Stomach (tissue), 8 donors: ENCODE measurements at regions not wholly inside any gene's neighbourhood (a gene's known extent, or its start where the extent isn't known, plus 50 kb on each side); places are given as distances from the start of the nearest gene placed in this dataset.

Source experiments
- DNase-seq, 2 donors: peaks; one replicate each; pipeline versions ENCODE4 v3.0.0 to v3.0.0-alpha.2; 2013 to 2019
- H3K27ac ChIP-seq, 5 donors: fragments of 200-600 bp in 4 of 5; sonication (generic) in 4 of 5; one replicate each; pipeline ENCODE4 v1.5.1; 2013 to 2019; ENCODE audit warnings: mild to moderate bottlenecking in 1 of 5, moderate library complexity in 1 of 5
- H3K27me3 ChIP-seq, 3 donors: fragments of 200-600 bp; sonication (generic); one replicate each; pipeline ENCODE4 v1.5.1; 2017 to 2019; ENCODE audit warnings: mixed run types in 1 of 3
- H3K36me3 ChIP-seq, 4 donors: fragments of 200-600 bp; sonication (generic); 1 replicate in 3 of 4; 2 replicates in 1 of 4; pipeline ENCODE4 v1.5.1; 2016 to 2019
- H3K4me1 ChIP-seq, 4 donors: fragments of 200-600 bp; sonication (generic); one replicate each; pipeline ENCODE4 v1.5.1; 2016 to 2019
- H3K4me3 ChIP-seq, 4 donors: fragments of 200-600 bp; sonication (generic) in 3 of 4; one replicate each; pipeline ENCODE4 v1.5.1; 2016 to 2019; ENCODE audit warnings: mild to moderate bottlenecking in 1 of 4
- H3K9me3 ChIP-seq, 4 donors: fragments of 200-600 bp; sonication (generic); one replicate each; pipeline ENCODE4 v1.5.1; 2016 to 2019
- EP300 ChIP-seq: sonication (generic); formaldehyde crosslinking; IDR thresholded peaks from one replicate; pipeline ENCODE4 v1.6.1; 2017; ENCODE audit warnings: antibody characterized with exemption
- POLR2A ChIP-seq, 4 donors: fragments of 450-650 bp; IDR thresholded peaks; one replicate each; pipeline ENCODE4 v1.6.1; 2016; ENCODE audit warnings: antibody characterized with exemption in 4 of 4, control low read depth in 2 of 4, mild to moderate bottlenecking in 1 of 4, moderate library complexity in 1 of 4
- POLR2AphosphoS5 ChIP-seq, 3 donors: sonication (generic); formaldehyde crosslinking; IDR thresholded peaks; one replicate each; pipeline ENCODE4 v1.6.1; 2016; ENCODE audit warnings: antibody characterized with exemption in 3 of 3
- WGBS, 5 donors: extraction: QIAGEN DNeasy Blood & Tissue Kit in 3 of 5; methylation state at CpG; one replicate each; pipeline versions ENCODE4 v1.1.5 to v1.1.7; 2013 to 2018; 5-methylcytosine and 5-hydroxymethylcytosine counted together
- intact Hi-C: fragments of 100-400 bp; cut with DNase I; formaldehyde crosslinking; loops from one replicate; pipeline ENCODE4 v1.15.1; 2023; ENCODE audit warnings: low total_unique reads
- TF ChIP-seq, protein P1 (sequence below), 7 experiments: fragments of 450-650 bp in 4 of 7; fragments of 200-600 bp in 3 of 7; sonication (generic) in 3 of 7; IDR thresholded peaks; one replicate each; pipeline ENCODE4 v1.5.1; 2016 to 2019; ENCODE audit warnings: antibody characterized with exemption in 7 of 7, control low read depth in 2 of 7, mild to moderate bottlenecking in 1 of 7
- donor health status: healthy with polysubstance abuse.
- donor health status: Bipolar disorder and iron deficiency.
- donor health status: healthy.

DNA sequence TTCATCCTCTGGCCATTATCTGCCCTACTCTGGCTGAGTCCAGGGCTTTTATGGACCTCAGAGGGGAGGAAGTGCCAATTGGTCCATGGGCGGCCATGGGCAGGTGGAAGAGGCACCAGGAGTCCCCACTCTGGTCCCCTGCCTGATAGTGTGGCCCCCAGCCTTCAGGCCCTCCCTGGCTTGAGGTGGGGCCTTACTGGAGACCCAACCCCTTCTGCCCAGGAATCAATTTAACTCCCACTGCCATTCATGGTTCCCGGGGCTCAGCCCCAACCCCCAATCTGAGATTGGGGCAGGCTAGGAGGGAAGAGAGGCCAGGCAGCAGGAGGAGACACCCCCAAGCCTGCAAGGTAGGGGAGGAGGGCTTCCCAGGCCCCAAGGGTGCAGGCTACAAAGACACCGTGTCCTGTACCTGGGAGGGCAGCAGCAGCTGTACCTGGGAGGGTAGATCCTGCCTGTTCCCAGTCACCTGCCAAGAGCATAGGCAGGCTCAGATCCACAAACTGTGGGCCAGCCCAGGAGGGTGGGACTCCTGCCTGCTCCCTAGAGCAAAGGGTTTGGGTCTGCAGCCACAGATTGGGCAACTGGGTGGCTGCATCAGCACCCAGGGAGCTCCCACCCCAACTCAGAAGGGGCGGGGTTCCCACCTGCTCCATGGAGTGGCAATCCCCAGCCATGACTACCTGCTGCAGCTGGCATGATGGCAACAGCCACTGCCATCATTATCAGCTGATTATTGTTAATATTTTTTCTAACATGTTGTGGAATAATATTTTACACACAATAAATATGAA lies 1044.1 kb upstream of the B3GALT2 start:
- Histone ChIP-seq H3K4me3 (no peak overlapping the region), H3K9me3 (no peaks in the 10 kb centered on the region), H3K36me3 (no peaks in the 10 kb centered on the region), H3K27ac (no peak overlapping the region), H3K27me3 (peaks cover 0 to 8% (median 0%) of the 10 kb centered on the region in 3 donors), H3K4me1 (peaks cover 0 to 16% (median 0%) of the 10 kb centered on the region in 4 donors)
- 70 to 95% (median 92%) methylated on average over 3 to 4 of the region's 4 CpGs for WGBS, 5 donors
- intact Hi-C loops = no loop called here
- TF ChIP-seq, protein P1, sequence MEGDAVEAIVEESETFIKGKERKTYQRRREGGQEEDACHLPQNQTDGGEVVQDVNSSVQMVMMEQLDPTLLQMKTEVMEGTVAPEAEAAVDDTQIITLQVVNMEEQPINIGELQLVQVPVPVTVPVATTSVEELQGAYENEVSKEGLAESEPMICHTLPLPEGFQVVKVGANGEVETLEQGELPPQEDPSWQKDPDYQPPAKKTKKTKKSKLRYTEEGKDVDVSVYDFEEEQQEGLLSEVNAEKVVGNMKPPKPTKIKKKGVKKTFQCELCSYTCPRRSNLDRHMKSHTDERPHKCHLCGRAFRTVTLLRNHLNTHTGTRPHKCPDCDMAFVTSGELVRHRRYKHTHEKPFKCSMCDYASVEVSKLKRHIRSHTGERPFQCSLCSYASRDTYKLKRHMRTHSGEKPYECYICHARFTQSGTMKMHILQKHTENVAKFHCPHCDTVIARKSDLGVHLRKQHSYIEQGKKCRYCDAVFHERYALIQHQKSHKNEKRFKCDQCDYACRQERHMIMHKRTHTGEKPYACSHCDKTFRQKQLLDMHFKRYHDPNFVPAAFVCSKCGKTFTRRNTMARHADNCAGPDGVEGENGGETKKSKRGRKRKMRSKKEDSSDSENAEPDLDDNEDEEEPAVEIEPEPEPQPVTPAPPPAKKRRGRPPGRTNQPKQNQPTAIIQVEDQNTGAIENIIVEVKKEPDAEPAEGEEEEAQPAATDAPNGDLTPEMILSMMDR (IDR thresholded peaks at IDR 0.05) = no peak
- TF ChIP-seq POLR2A (IDR thresholded peaks at IDR 0.05) = no peak
- TF ChIP-seq POLR2AphosphoS5 (IDR thresholded peaks at IDR 0.05) = no peak
- no peak for TF ChIP-seq EP300
- DNase-seq = no peak

DNA sequence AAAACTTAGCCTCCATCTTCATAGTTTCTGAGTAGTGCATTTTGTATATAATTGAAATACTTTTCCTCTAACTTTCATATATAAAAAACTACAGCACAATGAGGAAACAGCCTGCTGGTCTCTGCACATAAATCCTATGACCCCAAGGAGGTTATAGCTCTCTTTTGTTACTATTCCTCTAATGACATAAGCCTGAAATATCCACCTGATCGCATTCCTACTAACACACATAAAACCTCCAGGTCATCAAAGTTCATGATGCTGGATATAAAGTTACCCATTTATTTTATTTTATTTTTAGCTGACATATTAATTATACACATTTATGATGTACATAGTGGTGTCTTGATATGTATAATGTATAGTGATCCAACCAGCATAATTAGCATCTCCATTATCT lies 1042.0 kb upstream of the B3GALT2 start:
- no peak for DNase-seq
- intact Hi-C loops = no loop called here
- Histone ChIP-seq H3K36me3 (no peaks in the 10 kb centered on the region), H3K27ac (no peak overlapping the region), H3K27me3 (peaks cover 0 to 8% (median 0%) of the 10 kb centered on the region in 3 donors), H3K4me3 (no peak overlapping the region), H3K4me1 (peaks cover 0 to 12% (median 0%) of the 10 kb centered on the region in 4 donors), H3K9me3 (no peaks in the 10 kb centered on the region)
- TF ChIP-seq POLR2A (IDR thresholded peaks at IDR 0.05) (no peak), EP300 (no peak), POLR2AphosphoS5 (IDR thresholded peaks at IDR 0.05) (no peak)
- TF ChIP-seq, protein P1 (IDR thresholded peaks at IDR 0.05) = no peak
- WGBS, 5 donors = 82 to 93% (median 85%) methylated on average over 1 of the region's 1 CpG

DNA sequence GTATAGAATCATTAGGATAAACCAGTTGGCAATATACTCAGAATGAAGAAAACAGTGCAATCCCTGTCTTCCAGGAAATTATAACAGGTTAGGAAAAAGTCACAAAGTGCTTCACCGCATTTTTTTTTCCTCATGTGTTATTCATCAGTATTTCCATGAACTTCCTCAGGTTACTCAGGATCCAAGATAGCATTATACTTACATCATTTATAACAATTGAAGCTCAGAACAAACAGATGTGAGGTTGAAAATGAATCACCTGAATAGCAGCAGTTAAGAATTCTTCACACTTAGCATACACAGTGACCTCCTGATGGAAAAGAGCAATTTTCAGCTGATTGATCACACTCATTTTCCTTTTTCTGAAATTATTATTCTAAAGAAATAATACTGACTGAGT lies 1040.7 kb upstream of the B3GALT2 start:
- no peak for TF ChIP-seq POLR2A (IDR thresholded peaks at IDR 0.05)
- no peak for TF ChIP-seq EP300
- TF ChIP-seq, protein P1 (IDR thresholded peaks at IDR 0.05) = no peak
- TF ChIP-seq POLR2AphosphoS5 (IDR thresholded peaks at IDR 0.05) = no peak
- Histone ChIP-seq H3K9me3 (no peaks in the 10 kb centered on the region), H3K27ac (no peak overlapping the region), H3K27me3 (peaks cover 0 to 8% (median 0%) of the 10 kb centered on the region in 3 donors), H3K4me3 (no peak overlapping the region), H3K36me3 (no peaks in the 10 kb centered on the region), H3K4me1 (peaks cover 0 to 3% (median 0%) of the 10 kb centered on the region in 4 donors)
- WGBS, 5 donors = 76 to 92% (median 83%) methylated on average over 1 of the region's 1 CpG
- intact Hi-C loops = no loop called here
- no peak for DNase-seq

DNA sequence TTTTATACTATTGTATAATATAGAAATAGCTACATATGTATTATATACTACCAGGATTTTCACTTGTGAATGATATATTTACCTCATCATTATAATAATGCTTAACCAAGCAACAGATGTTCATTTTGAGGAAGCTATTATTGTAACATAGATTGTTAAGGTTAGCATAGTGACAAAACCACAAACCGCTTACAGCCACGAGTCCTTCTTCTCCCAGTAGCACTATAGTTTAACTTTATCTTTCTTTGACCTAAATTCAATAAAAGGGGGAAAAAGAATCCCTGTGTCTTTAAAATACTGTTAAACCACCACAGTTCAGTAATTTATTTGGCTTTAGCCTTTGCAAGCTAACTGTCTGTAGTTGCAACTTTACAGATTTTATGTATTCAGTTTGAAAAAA lies 1039.4 kb upstream of the B3GALT2 start:
- no peak for TF ChIP-seq POLR2A (IDR thresholded peaks at IDR 0.05)
- TF ChIP-seq, protein P1 (IDR thresholded peaks at IDR 0.05) = no peak
- TF ChIP-seq EP300 = no peak
- TF ChIP-seq POLR2AphosphoS5 (IDR thresholded peaks at IDR 0.05) = no peak
- H3K27me3 ChIP-seq = peaks cover 0 to 8% (median 0%) of the 10 kb centered on the region in 3 donors
- H3K4me1 ChIP-seq = no peaks in the 10 kb centered on the region
- H3K27ac ChIP-seq = no peak overlapping the region
- intact Hi-C loops = no loop called here
- H3K9me3 ChIP-seq = no peaks in the 10 kb centered on the region
- peak in 1 of 2 donors; percentile 16 for DNase-seq
- no peak overlapping the region for H3K4me3 ChIP-seq
- 30 to 51% (median 39%) methylated on average over 2 of the region's 2 CpGs for WGBS, 5 donors
- no peaks in the 10 kb centered on the region for H3K36me3 ChIP-seq
